Neuronal stem cell (in vitro differentiated cells): ENCODE measurements at regions not wholly inside any gene's neighbourhood (a gene's known extent, or its start where the extent isn't known, plus 50 kb on each side); places are given as distances from the start of the nearest gene placed in this dataset.

Experiments used
- DNase-seq: peaks from one replicate; pipeline ENCODE4 v3.0.0-alpha.2; 2013; ENCODE audit warnings: low spot score
- H2AFZ ChIP-seq: one replicate; pipeline ENCODE4 v1.6.1; 2013; ENCODE audit warnings: mild to moderate bottlenecking, low read length, inconsistent platforms
- H2AK5ac ChIP-seq: 2 replicates; pipeline ENCODE4 v1.6.1; 2013; ENCODE audit warnings: low read depth, mild to moderate bottlenecking, inconsistent platforms, low read length, moderate library complexity, mixed read lengths
- H2BK120ac ChIP-seq: 2 replicates; pipeline ENCODE4 v1.6.1; 2013; ENCODE audit warnings: low read depth, mild to moderate bottlenecking, inconsistent platforms, low read length, moderate library complexity, mixed read lengths
- H2BK12ac ChIP-seq: one replicate; pipeline ENCODE4 v1.6.1; 2013; ENCODE audit warnings: low read length, inconsistent platforms
- H2BK15ac ChIP-seq: 2 replicates; pipeline ENCODE4 v1.6.1; 2013; ENCODE audit warnings: mild to moderate bottlenecking, low read length, inconsistent platforms, mixed read lengths
- H2BK5ac ChIP-seq: one replicate; pipeline ENCODE4 v1.6.1; 2013; ENCODE audit warnings: inconsistent platforms, mild to moderate bottlenecking, low read length, moderate library complexity
- H3K14ac ChIP-seq: one replicate; pipeline ENCODE4 v1.6.1; 2013; ENCODE audit warnings: low read length, inconsistent platforms
- H3K18ac ChIP-seq: 2 replicates; pipeline ENCODE4 v1.6.1; 2013; ENCODE audit warnings: low read length, inconsistent platforms
- H3K23ac ChIP-seq: 2 replicates; pipeline ENCODE4 v1.6.1; 2013; ENCODE audit warnings: low read depth, mild to moderate bottlenecking, mixed read lengths, low read length, inconsistent platforms; ENCODE audit not compliant: poor library complexity
- H3K27ac ChIP-seq: replicated peaks from 3 replicates; pipeline ENCODE4 v1.5.1; 2013; ENCODE audit warnings: low read length, inconsistent platforms
- H3K27me3 ChIP-seq, 3 experiments: 2 replicates each; pipeline ENCODE4 v1.6.1; 2013; ENCODE audit warnings: low read length in 3 of 3, mild to moderate bottlenecking in 2 of 3, inconsistent platforms in 1 of 3, low read depth in 1 of 3, mixed read lengths in 1 of 3, moderate library complexity in 1 of 3; ENCODE audit not compliant: control insufficient read depth in 3 of 3, insufficient read depth in 3 of 3
- H3K36me3 ChIP-seq, 2 donors: replicated peaks in 1 of 2; 2 replicates each; pipeline ENCODE4 v1.6.1; 2013; ENCODE audit warnings: low read length in 2 of 2; ENCODE audit not compliant: control insufficient read depth in 2 of 2, insufficient read depth in 2 of 2
- H3K4ac ChIP-seq: 2 replicates; pipeline ENCODE4 v1.6.1; 2013; ENCODE audit warnings: inconsistent platforms, mild to moderate bottlenecking, low read length, moderate library complexity
- H3K4me1 ChIP-seq, 2 donors: 1 replicate in 1 of 2; 2 replicates in 1 of 2; pipeline ENCODE4 v1.6.1; 2013; ENCODE audit warnings: low read length in 2 of 2, low read depth in 1 of 2; ENCODE audit not compliant: control insufficient read depth in 2 of 2, insufficient read depth in 1 of 2
- H3K4me2 ChIP-seq: one replicate; pipeline ENCODE4 v1.6.1; 2013; ENCODE audit warnings: mild to moderate bottlenecking, low read length, inconsistent platforms; ENCODE audit not compliant: insufficient read depth, poor library complexity, severe bottlenecking
- H3K4me3 ChIP-seq, 2 donors: 2 replicates each; pipeline ENCODE4 v1.5.1; 2013; ENCODE audit warnings: low read length in 2 of 2, mild to moderate bottlenecking in 2 of 2, inconsistent platforms in 1 of 2, moderate library complexity in 1 of 2
- H3K79me1 ChIP-seq: one replicate; pipeline ENCODE4 v1.6.1; 2013; ENCODE audit warnings: low read depth, mild to moderate bottlenecking, inconsistent platforms, low read length, moderate library complexity
- H3K9ac ChIP-seq: one replicate; pipeline ENCODE4 v1.6.1; 2013; ENCODE audit warnings: mild to moderate bottlenecking, low read depth, low read length, inconsistent platforms; ENCODE audit not compliant: poor library complexity
- H3K9me3 ChIP-seq, 2 donors: replicated peaks in 1 of 2; 2 replicates each; pipeline versions ENCODE3 to v1.6.1; 2013; ENCODE audit warnings: low read length in 2 of 2, mild to moderate bottlenecking in 2 of 2, inconsistent platforms in 1 of 2, low read depth in 1 of 2, mixed read lengths in 1 of 2, moderate library complexity in 1 of 2; ENCODE audit not compliant: control insufficient read depth in 2 of 2, insufficient read depth in 1 of 2
- H4K8ac ChIP-seq: one replicate; pipeline ENCODE4 v1.6.1; 2013; ENCODE audit warnings: low read depth, mild to moderate bottlenecking, inconsistent platforms, low read length, moderate library complexity
- H4K91ac ChIP-seq: one replicate; pipeline ENCODE4 v1.6.1; 2013; ENCODE audit warnings: low read length, low read depth, mild to moderate bottlenecking, inconsistent platforms; ENCODE audit not compliant: poor library complexity
- WGBS, 2 donors: extraction: QIAGEN DNeasy Blood & Tissue Kit; methylation state at CpG; one replicate each; pipeline ENCODE4 v1.1.7; 2013; ENCODE audit warnings: missing lambda C conversion rate in 2 of 2, mixed read lengths in 1 of 2; ENCODE audit not compliant: insufficient read length in 2 of 2, insufficient replicate concordance in 1 of 2; ENCODE audit errors: extremely low coverage in 2 of 2; 5-methylcytosine and 5-hydroxymethylcytosine counted together

DNA sequence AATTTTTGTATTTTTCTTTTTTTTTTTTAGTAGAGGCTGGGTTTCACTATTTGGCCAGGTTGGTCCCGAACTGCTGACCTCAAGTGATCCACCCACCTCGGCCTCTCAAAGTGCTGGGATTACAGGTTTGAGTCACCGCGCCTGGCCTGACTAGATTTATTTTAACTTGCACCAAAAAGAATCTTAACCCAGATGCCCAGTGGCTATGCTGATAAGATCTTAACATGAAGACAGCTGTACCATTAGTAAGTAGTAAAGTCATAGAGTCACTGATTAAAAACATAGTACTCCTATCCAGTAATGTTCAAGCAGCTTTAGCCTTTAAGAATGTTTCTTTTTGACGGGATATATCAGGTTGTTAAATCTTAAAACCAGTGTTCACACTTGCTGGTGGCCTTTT is 1061.8 kb upstream of the FLRT2 start:
- H3K23ac ChIP-seq: no peak overlapping the region
- H3K4me1 ChIP-seq: no peaks in the 10 kb centered on the region
- no peak overlapping the region for H3K18ac ChIP-seq
- no peaks in the 10 kb centered on the region for H3K36me3 ChIP-seq
- H2AK5ac ChIP-seq: no peak overlapping the region
- no peak overlapping the region for H2AFZ ChIP-seq
- H3K79me1 ChIP-seq: no peaks in the 10 kb centered on the region
- no peak overlapping the region for H2BK120ac ChIP-seq
- H3K4me2 ChIP-seq: no peak overlapping the region
- no peak overlapping the region for H2BK15ac ChIP-seq
- no peak for DNase-seq
- H3K9ac ChIP-seq: no peak overlapping the region
- no peak overlapping the region for H4K91ac ChIP-seq
- H3K27me3 ChIP-seq: no peaks in the 10 kb centered on the region
- no peaks in the 10 kb centered on the region for H3K9me3 ChIP-seq
- H3K4ac ChIP-seq: no peak overlapping the region
- no peak overlapping the region for H4K8ac ChIP-seq
- no CpG with 5 or more reads among the region's 5 CpGs for WGBS, 2 donors
- no peak overlapping the region for H2BK5ac ChIP-seq
- no peak overlapping the region for H2BK12ac ChIP-seq
- no peak overlapping the region for H3K14ac ChIP-seq
- H3K27ac ChIP-seq: no peak overlapping the region
- H3K4me3 ChIP-seq: no peak overlapping the region

DNA sequence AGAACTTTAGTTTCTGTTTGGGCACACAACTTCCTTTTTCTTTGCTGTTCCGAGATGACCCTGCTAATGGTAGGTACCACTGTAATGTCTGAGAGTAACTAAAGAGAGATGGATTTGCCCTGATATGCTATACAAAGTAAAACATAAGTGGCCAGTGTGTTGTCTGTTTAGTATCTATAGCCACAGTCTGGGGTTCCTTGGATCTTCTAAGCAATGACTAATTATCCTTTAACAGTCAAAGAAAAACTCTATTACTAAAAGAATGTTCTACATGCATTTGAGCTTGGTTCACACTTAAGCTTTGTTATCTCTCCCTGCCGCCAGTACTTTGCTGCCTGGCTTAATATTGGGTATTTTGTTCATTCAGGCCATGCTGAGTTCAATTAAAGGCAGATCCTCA is 1051.9 kb upstream of the FLRT2 start:
- Histone ChIP-seq H3K18ac (no peak overlapping the region), H3K36me3 (no peaks in the 10 kb centered on the region), H2AFZ (no peak overlapping the region), H2BK15ac (no peak overlapping the region), H3K14ac (no peak overlapping the region), H2BK120ac (no peak overlapping the region), H3K4me2 (no peak overlapping the region), H4K8ac (no peak overlapping the region), H2AK5ac (no peak overlapping the region), H3K4me1 (peaks cover 2 to 5% of the 10 kb centered on the region in 2 donors), H2BK12ac (no peak overlapping the region), H3K9ac (no peak overlapping the region), H4K91ac (no peak overlapping the region), H3K4me3 (no peak overlapping the region), H3K27me3 (no peaks in the 10 kb centered on the region), H2BK5ac (no peak overlapping the region), H3K27ac (no peak overlapping the region), H3K4ac (no peak overlapping the region), H3K9me3 (no peaks in the 10 kb centered on the region), H3K79me1 (no peaks in the 10 kb centered on the region), H3K23ac (no peak overlapping the region)
- no CpG with 5 or more reads among the region's 2 CpGs for WGBS, 2 donors
- no peak for DNase-seq

- Histone ChIP-seq H2AFZ (peak overlapping the region; percentile 3), H3K9me3 (no peaks in the 10 kb centered on the region), H4K8ac (no peak overlapping the region), H3K4me3 (no peak overlapping the region), H3K27ac (peak overlapping the region; percentile 92), H3K23ac (no peak overlapping the region), H3K27me3 (no peaks in the 10 kb centered on the region), H2BK120ac (no peak overlapping the region), H3K18ac (no peak overlapping the region), H3K14ac (no peak overlapping the region), H3K9ac (no peak overlapping the region), H3K36me3 (no peaks in the 10 kb centered on the region), H2BK5ac (no peak overlapping the region), H2BK12ac (no peak overlapping the region), H3K4ac (no peak overlapping the region), H3K4me2 (no peak overlapping the region), H2AK5ac (no peak overlapping the region), H3K79me1 (no peaks in the 10 kb centered on the region), H2BK15ac (no peak overlapping the region), H4K91ac (no peak overlapping the region), H3K4me1 (peaks cover 3 to 7% of the 10 kb centered on the region in 2 donors)
- peak; percentile 12 for DNase-seq
- whole genome bisulfite sequencing, 2 donors: no CpG with 5 or more reads among the region's 5 CpGs
These were observed 1047.5 kb upstream of the FLRT2 start for GRCh38 chr14:84482256-84483071.

DNA sequence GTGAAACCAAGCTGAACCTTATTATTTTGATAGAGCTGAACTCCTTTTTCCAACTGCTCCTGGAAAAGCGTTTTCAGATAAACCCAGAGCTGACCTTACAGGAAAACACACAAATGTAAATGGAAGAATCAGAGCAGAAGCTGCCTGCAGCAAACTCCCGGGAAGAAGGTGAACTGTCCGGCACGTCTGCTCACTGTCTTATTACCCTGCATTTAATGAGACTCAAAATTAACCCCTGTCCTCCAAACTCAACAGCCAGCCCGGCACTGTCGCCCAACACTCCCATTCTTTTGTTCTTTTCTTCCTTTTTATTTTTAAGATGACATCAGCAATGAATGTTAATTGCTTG is 1046.9 kb upstream of the FLRT2 start:
- Histone ChIP-seq H3K9ac (no peak overlapping the region), H3K14ac (no peak overlapping the region), H4K91ac (no peak overlapping the region), H3K27me3 (no peaks in the 10 kb centered on the region), H3K4me1 (peaks cover 3 to 7% of the 10 kb centered on the region in 2 donors), H2AK5ac (no peak overlapping the region), H2BK15ac (no peak overlapping the region), H2BK12ac (no peak overlapping the region), H2BK5ac (no peak overlapping the region), H3K36me3 (no peaks in the 10 kb centered on the region), H3K4me3 (no peak overlapping the region), H2BK120ac (no peak overlapping the region), H3K27ac (peak overlapping the region; percentile 92), H3K9me3 (no peaks in the 10 kb centered on the region), H2AFZ (peak overlapping the region; percentile 3), H3K23ac (no peak overlapping the region), H4K8ac (no peak overlapping the region), H3K4ac (no peak overlapping the region), H3K18ac (no peak overlapping the region), H3K79me1 (no peaks in the 10 kb centered on the region), H3K4me2 (no peak overlapping the region)
- DNase-seq: peak; percentile 9
- no CpG with 5 or more reads among the region's 6 CpGs for WGBS, 2 donors
